NCI-H2227 (cell line): ENCODE measurements at regions not wholly inside any gene's neighbourhood (a gene's known extent, or its start where the extent isn't known, plus 50 kb on each side); places are given as distances from the start of the nearest gene placed in this dataset.

Source experiments
- DNase-seq: peaks from one replicate; lab custom pipeline; 2025; ENCODE audit not compliant: unreplicated experiment; lab: John Stamatoyannopoulos, UW

GRCh38 chr16:86104537-86105048 is 205.6 kb downstream of the IRF8 start:
- no peak for DNase-seq

GRCh38 chr16:86107215-86107825 is 208.4 kb downstream of the IRF8 start:
- DNase-seq = no peak

- DNase-seq = no peak
These were observed 209.1 kb downstream of the IRF8 start for GRCh38 chr16:86108062-86108461.

GRCh38 chr16:86110134-86110533 is 211.2 kb downstream of the IRF8 start:
- no peak for DNase-seq

- no peak for DNase-seq
These were observed 211.8 kb downstream of the IRF8 start for GRCh38 chr16:86110726-86111125.

GRCh38 chr16:86112178-86112577 is 213.2 kb downstream of the IRF8 start:
- no peak for DNase-seq

GRCh38 chr16:86117235-86117634 is 218.3 kb downstream of the IRF8 start:
- DNase-seq = no peak

- no peak for DNase-seq
These were observed 218.8 kb downstream of the IRF8 start for GRCh38 chr16:86117756-86118155.

GRCh38 chr16:86118467-86119307 is 219.7 kb downstream of the IRF8 start:
- DNase-seq = no peak

GRCh38 chr16:86120201-86121192 is 221.5 kb downstream of the IRF8 start:
- DNase-seq = no peak

GRCh38 chr16:86121374-86122010 is 222.5 kb downstream of the IRF8 start:
- DNase-seq = no peak

- no peak for DNase-seq
These were observed 223.8 kb downstream of the IRF8 start for GRCh38 chr16:86122681-86123342.

- no peak for DNase-seq
These were observed 225.4 kb downstream of the IRF8 start for GRCh38 chr16:86124321-86124720.

GRCh38 chr16:86126891-86127290 is 227.9 kb downstream of the IRF8 start:
- DNase-seq = no peak

- DNase-seq = no peak
These were observed 228.4 kb downstream of the IRF8 start for GRCh38 chr16:86127366-86127765.

- no peak for DNase-seq
These were observed 229.3 kb downstream of the IRF8 start for GRCh38 chr16:86128246-86128645.

GRCh38 chr16:86129541-86129940 is 230.6 kb downstream of the IRF8 start:
- no peak for DNase-seq

- no peak for DNase-seq
These were observed 234.4 kb downstream of the IRF8 start for GRCh38 chr16:86133377-86133776.

- no peak for DNase-seq
These were observed 234.9 kb downstream of the IRF8 start for GRCh38 chr16:86133847-86134375.
